ENCODE measurements at regions not wholly inside any gene's neighbourhood (a gene's known extent, or its start where the extent isn't known, plus 50 kb on each side); places are given as distances from the start of the nearest gene placed in this dataset.
"Not testable (repeated sequence)": the region's sequence is repeated elsewhere in the genome, so short reads cannot be mapped to it uniquely, and the experiment has no call there.

DNA sequence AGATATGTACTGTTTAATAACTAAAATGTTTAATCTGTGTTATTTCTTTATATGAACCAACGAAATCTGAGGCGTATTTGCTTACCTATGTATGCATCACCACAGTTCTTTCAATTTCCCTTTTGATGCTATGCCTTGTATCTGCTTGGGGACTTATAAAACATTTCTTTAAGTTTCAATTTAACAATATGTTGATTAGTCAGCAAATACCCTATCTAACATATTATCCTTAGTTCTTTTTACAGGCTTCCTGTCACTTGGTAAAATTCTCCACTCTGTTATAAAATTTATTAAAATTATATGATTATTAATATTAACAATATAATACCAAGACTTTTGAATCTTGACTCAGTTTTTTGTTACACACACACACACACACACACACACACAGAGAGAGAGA is 174.3 kb downstream of the CPS1 start:
- DNase-seq = no peak

DNA sequence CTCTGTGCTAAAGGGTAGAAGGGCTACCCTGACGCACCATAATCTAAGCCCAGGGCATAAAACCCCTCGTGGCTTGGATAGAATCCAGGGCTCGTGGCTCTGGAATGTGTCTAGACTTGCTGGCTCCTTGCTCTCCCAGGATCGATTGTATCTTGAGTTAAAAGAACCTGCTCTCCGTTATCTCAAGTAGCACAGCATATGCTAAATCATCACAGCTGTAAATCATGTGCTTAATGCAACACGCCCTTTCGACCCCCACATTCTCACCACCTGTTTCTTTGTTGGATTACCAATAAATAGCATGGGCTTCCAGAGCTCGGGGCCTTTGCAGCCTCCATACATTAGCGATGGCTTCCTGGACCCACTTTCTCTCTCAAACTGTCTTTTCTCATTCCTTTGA is 190.4 kb downstream of the CPS1 start:
- not testable (repeated sequence) for DNase-seq

DNA sequence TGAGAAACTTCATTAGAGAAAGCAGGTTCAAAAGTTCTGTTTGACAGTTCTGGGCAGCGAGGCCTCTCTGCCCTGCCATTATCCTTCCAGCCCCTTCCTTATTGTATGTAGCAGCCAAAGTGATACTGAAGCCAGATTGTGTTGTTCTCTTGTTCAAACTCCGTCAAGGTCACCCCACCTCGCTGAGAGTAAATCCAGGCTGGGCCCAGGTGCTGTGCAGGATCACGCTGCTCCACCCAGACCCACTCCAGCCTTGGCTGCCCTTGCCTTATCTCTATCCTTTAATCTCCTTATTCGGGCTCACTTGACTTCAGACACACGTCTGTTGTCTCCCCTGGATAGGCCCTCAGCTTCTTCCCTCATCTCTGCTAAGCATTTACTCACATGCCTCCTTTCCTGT is 196.1 kb downstream of the CPS1 start:
- no peak for DNase-seq

DNA sequence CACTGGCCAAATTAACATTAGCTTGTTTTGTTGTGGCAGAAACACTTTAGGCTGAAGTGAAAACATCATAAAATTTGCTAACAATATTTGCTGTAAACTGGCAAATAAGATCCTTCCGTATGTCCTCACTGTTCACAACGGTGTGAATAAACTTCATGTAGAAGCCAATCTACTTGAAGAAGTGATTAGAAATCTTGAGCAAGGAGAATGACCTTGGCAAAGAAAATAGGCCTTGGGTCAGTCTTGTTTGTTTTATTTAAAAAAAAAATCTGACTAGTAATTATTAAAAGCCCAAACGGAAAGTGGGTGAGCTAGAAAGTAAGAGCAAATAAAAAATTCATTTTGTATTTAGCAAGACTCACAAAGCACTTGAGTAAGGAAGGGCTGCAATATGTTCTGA is 197.0 kb downstream of the CPS1 start:
- no peak for DNase-seq

DNA sequence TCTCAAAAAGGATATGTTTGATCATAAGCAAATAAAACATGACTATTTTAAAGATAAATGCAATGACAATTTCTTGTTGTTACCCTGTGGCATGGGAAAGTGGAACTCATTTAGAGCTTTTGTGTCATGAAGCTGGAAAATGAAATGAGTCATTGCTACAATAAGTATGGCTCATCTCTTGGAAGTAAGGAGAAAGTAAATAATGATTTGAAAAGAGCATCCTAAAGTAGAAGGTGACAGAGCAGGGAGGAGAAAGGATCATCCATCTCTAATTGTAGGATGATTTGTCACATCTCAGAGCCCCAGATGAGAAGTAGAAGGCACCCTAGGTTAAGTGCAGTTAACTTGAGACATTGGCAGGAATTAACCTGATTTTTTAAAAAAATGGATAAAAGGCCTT is 200.5 kb downstream of the CPS1 start:
- DNase-seq = no peak

DNA sequence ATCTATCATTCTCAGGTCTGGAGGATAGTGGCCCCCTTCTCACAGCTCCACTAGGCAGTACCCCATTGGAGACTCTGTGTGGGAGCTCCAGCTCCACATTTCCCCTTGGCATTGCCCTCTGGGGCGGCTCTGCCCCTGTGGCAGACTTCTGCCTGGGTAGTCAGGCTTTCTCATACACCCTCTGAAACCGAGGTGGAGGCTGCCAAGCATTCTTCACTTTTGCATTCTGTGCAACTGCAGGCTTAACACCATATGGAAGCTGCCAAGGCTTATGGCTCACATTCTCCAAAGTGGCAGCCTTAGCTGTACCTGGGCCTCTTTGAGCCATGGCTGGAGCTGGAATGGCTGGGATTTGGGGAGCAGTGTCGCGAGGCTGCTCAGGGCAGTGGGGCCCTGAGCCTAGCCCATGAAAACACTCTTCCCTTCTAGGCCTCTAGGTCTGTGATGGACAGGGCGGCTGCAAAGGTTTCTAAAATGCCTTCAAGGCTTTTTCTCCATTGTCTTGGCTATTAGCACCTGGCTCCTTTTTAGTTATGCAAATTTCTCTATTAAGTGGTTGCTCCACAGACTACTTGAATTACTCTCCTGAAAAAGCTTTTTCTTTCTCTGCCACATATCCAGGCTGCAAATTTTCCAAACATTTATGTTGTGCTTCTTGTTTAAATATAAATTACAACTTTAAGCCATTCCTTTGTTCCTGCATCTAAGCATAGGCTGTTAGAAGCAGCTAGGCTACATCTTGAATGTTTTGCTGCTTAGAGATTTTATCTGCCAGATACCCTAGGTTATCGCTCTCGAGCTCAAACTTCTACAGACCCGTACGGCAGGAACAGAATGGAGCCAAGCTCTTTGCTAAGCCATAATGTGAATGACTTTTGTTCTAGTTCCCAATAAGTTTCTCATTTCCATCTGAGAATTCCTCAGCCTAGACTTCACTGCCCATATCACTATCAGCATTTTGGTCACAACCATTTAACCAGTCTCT is 206.5 kb downstream of the CPS1 start:
- no peak for DNase-seq

DNA sequence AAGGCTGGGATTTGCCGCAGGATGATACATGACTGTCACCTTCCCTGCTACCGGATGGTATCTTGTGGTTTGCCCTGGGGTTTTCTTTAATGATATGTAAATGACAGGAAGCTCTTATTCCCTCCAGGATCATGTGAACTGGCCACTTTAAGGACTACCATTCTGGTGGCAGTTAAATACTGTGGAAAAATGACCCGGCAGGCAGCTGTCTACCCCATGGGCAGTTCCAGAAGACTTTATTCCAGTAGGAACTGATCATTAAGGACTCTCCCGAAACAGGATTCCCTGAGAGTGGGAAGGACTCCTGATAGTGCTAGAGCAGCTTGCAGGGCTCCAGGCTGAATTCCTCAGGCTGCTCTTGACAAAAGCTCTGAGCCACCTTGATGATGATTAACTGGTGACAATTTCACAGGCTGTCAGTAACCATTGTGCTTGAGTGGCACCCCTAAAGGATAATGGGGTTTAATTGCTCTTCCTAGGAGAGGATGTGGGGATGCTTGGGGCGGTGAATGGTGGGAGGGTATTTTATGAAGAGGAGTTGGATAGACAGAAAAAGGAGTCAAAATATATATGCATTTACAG is 212.0 kb downstream of the CPS1 start:
- no peak for DNase-seq

DNA sequence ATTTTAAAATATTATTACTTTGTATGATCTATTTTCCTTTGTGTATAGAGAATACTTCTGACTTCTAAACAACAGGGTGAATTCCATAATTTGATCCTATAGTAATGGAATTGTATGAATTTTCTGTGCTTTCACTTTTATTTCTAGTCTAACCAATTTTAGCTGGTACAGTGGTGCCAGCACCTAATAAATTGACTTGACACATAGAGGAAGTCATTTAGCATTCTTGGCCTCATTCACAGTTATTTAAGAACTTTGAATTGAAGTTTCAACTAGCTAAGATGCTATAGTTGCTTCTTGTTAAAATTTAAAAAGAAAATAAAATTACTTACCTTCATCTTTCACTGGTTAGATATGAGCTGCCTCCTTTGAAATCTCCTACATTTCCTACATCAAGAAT is 220.4 kb downstream of the CPS1 start:
- DNase-seq = no peak

DNA sequence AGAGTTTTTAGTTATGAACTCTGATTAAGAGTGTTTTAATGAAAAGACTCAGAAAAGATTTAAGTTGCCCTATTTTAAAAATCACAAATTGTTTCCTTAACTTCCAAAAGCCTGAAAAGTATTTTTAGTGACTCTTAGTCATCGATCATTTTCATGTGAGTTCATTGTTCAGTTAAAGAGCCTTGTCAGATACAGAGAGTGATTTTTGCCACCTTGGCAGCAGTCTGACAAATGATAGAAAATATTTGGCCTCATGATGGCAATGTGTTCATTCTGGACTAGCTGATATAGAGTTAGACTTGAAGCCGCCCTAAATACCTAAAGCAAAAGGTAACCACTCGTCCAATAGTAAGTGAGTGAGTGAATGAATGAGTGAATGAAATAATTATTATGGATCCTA is 225.8 kb downstream of the CPS1 start:
- no peak for DNase-seq

DNA sequence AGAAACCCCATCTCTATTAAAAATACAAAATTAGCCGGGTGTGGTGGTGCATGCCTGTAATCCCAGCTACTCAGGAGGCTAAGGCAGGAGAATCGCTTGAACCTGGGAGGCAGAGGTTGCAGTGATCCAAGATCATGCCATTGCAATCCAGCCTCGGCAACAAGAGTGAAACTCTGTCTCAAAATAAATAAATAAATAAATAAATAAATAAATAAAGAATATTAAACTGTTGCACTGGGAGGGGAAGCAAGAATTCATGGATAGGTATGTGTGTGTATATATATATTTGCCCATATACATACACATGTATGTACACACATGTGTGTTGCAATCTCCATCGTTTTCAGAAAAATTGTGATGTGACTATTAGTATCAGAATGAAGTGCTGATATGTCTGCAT is 231.4 kb downstream of the CPS1 start:
- not testable (repeated sequence) for DNase-seq

DNA sequence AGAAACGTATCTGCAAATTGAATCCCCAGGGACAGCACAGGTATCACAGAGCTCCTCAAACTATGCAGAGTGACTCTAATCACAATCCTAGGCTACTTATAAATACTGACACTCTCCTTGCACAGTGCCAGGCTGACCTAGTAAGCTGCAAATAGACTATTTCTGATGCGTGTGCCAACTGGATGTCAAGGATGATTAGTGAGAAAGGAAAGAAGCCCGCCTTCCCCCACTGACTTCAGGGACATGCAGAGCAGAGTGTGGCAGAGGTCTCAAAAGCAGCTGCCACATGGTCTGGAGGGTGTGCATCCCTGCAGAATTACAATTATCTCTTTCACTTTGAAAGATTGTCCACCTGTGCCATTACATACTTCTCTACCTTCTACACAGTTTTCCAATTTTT is 235.6 kb downstream of the CPS1 start:
- DNase-seq = no peak

DNA sequence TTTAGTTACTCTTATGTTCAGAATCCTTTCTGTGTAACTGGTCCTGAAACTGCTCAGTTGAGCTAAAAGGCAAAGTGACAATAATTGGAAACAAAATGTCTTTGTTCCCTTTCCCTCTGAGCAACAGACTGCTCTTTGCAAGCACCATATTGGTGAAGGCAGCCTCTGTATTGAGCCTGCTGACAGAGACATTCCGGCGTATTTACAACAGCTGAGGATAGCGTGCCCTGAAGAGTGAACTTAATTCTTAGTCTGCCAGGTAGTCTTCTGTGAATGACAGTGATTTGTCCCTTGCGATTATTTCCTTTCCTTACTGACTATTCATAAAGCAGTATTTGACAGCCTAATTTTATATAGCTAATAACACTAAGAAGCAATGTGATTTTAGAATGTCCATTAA is 239.1 kb downstream of the CPS1 start:
- DNase-seq = no peak

DNA sequence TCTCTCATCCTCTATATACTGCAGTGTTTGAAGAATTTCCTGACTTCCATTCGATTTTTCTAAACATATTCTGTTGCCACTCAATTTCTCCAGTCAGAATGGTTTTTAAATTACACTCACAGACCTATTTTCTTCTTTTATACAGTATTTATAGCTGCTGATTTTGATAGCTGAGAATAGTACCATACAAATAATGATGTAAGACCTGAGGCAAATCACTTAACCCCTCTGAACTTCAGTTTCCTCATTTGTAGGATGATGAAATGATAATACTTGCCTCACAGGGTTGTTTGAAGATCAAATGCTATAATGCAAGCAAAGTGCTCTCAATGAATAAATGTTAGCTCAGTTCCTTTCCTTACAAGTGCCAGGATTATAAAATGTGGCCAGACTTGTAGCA is 241.8 kb downstream of the CPS1 start:
- no peak for DNase-seq

DNA sequence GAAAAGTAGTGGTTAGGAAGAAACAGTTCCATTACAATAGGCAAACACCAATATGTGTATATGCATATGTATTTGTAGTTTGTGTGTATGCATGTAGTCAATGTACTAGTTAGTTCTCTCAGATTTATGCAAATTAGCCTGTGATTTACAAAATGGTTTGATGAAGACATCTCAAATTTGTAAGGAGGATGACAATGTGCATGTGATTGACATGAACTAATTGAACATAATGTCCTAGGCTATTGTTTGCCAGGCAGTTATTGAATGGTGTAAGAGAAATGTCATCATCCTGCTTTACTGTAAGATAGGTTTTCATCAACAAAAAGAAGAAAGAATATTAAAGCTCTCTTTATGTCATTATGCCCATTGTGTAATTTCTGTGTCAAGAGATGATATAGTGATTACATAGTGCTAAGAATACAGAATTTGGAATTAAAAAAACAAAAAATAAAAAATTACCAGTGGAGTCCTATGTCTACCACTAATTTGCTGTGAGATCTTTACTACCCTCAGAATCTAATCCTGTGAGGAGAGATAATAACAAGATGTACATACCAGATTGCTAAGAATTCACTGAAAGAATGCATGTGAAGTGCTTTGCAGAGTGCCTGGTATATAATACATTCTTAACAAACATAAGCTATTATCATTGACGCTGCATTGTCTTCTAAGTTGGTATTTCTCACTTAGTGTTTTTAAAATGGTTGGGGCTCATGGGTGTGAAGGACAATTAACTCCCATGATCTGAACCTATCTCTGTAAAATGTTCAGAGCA is 258.0 kb downstream of the CPS1 start:
- DNase-seq = no peak

DNA sequence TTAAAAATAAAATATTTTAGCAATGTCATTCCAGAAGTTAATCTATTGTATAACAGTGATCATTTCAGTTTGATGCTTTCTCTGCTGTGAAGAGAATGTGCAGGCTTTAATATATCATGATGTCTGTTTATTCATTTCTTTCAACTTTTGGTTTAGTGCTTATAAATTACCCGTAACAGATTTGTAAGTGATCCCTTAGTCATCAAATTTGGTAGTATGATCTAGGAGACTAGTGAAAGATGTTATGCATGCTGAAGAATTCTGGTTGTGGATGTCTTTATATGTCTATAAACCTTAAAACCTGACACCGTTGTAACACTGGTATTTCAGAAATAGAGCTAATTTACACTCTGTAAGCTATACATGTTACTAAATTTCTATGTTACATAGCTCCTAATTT is 260.4 kb downstream of the CPS1 start:
- no peak for DNase-seq

DNA sequence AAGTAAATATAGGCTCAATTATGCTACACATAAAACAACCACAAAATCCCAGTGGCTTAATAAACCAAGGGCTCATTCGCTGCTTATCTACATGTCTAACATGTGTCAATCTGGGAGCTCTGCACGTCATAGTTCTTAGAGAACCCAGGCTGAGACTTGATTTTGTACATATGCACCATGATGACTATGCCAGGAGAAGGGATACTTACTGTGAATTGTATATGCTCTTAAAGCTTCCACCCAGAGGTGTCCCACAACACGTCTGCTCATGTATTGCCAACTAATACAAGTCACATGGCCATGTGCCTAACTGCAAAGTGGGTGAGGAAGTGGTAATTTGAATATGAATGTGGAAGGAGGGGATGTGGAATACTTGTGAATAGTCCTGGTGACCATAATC is 262.1 kb downstream of the CPS1 start:
- no peak for DNase-seq

DNA sequence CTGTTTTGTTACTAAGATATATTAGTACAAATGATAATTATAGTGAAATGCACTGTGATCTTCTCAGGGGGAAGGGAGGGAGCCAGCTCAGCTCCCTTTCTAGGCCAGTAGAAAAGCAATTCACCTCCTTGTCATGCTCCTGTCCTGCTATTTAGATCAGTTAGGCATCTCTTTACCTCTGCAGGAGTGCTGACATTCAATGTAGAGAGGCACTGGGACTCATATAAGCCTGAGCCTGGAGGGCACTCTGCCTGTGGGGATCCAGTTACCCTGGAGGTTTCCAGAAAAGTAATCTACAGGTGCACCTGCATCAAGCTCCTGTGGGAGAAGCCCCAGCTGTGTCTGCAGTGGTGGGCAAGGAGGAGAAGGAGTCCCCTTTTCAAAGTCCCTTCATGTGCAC is 277.0 kb downstream of the CPS1 start:
- no peak for DNase-seq

DNA sequence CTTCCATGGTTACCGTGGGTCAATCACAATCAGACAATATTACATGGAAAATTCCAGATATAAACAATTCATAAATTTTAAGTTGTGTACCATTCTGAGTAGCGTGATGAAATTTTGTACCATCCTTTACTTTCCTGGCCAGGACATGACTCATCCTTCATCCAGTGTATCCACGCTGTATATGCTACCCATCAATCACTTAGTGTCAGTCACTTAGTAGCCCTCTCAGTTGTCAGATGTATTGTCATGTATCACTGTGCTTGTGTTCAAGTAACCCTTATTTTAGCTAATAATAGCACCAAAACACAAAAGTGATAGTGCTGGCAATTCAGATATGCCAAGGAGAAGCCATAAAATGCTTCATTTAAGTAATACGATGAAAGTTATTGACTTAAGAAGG is 282.6 kb downstream of the CPS1 start:
- no peak for DNase-seq

DNA sequence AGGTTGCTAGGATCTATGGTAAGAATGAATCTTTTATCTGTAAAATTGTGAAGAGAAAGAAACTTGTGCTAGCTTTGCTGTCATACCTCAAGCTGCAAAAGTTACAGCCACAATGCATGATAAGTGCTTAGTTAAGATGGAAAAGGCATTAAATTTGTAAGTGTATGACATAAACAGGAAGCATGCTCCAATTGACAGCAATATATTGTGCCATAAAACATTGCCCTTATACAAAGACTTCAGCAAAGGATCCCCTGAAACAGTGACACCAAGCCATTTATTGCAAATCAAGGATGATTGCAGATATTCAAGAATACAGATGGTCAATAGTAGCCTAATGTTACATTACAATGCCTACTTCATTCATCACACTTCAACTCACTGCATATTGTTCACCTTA is 283.1 kb downstream of the CPS1 start:
- no peak for DNase-seq

DNA sequence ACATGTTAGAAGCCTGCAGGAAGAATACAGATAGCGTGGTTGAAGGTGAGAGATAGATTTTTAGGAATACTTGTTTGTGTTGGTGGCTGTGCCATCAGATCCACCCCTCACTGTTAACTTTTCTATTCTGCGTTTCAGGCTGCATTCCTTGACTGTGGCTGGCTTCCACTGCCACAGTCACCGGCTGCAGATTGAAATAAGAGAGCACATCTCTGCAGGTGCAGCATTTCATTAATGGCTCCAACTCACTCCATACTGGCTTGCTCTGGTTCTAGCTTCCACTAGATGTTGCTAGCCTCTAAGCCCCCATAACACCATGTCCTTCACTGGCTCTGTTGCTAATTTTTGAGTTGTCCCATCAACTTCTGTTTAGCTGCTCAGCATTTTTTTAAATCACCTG is 286.5 kb downstream of the CPS1 start:
- DNase-seq = no peak

DNA sequence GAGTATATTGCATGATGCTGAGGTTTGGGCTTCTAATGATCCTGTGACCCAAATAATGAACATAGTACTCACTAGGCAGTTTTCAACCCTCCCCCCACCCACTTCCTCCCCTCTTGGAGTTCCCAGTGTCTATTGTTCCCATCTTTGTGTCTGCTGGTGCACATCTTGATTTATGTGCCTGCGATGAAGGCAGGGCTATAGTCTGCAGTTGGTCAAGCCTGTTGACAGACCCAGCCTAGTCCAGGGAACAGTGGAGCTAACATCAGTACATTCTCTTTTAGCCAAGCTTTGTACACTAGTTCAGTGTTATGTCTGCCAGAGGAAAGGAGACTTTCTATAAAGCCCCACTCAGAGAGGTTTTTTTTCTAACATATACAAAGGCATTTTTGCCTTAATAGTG is 287.6 kb downstream of the CPS1 start:
- no peak for DNase-seq

DNA sequence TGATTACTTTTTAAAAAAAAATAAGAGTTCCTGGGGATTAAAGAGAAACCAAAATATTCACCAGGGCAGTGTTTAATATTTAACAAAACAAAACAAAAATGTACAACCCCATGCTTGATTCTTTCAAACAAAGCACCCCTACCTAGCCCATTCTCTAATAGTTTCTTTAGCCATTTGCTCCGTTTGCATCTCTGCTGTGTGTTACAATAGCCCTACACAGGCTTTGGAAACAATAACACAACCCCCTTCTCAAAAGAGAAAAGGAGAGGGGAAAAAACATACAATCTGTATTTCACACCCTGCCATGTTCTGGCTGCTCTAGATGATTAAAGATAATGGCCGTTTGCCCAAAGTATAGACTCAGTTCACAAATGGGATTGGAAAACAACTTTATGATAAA is 302.9 kb downstream of the CPS1 start:
- DNase-seq = no peak

DNA sequence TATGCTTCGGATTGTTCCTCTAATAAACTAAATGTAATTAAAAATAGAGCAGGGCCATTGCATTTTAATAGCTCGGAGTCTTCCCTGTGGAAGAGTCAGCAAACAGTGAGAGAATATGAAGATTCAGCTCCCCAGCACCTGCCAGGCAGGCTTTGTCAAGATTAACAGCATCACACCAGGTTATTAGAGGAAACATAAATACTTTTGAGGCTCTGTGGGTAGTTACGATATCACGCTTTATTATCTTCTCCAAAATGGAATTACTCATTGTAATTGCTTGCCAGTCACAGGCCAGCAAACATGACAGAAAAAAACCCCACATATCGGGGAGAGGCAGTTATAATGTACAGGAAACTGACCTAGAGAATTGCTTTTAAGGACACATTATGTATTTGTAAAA is 303.9 kb downstream of the CPS1 start:
- DNase-seq = no peak

Measured in GOT3 (cell line).